HepG2 (cell line): ENCODE measurements at regions not wholly inside any gene's neighbourhood (a gene's known extent, or its start where the extent isn't known, plus 50 kb on each side); places are given as distances from the start of the nearest gene placed in this dataset.

Source experiments
- ATAC-seq: fragments of 200-7000 bp; cut with Tn5 transposase; 3 replicates; pipeline ENCODE4 v1.9.1; 2020; ENCODE audit warnings: mild to moderate bottlenecking, moderate library complexity
- BruUV-seq: library from RNA; stranded (reverse); fragments of 400-500 nt; replicated peaks from 2 replicates; lab custom pipeline; 2021; lab: Mats Ljungman, UMichigan
- CTCF ChIA-PET: fragments of 300-600 bp; formaldehyde crosslinking; extraction: SDS; loops from one replicate; lab custom pipeline; 2021; ENCODE audit warnings: low total read pairs, inconsistent platforms, low intra/inter-chr PET ratio; lab: Yijun Ruan, JAX
- POLR2A ChIA-PET: fragments of 350-600 bp; sonication (Branson Sonifier 250); formaldehyde crosslinking; loops from one replicate; lab custom pipeline; 2020; ENCODE audit warnings: antibody characterized with exemption, inconsistent platforms; lab: Yijun Ruan, JAX
- DNase-seq: peaks from one replicate; pipeline ENCODE4 v3.0.0-alpha.2; 2015; ENCODE audit warnings: low spot score
- FAIRE-seq: peaks from 3 replicates; lab custom pipeline; 2011; peaks lifted over from hg19 to GRCh38; lab: Jason Lieb, UNC
- H2AFZ ChIP-seq: one replicate; pipeline ENCODE4 v1.6.1; 2011; ENCODE audit warnings: low read length, inconsistent platforms
- H3K27ac ChIP-seq: fragments of 300-600 bp; 3 replicates; pipeline ENCODE4 v1.8.0; 2011; ENCODE audit warnings: mixed run types, mild to moderate bottlenecking, mixed read lengths, low read length, inconsistent platforms; ENCODE audit not compliant: insufficient read depth; ENCODE audit errors: extremely low read length
- H3K27me3 ChIP-seq, 2 experiments: fragments of 200-600 bp in 1 of 2; 2 replicates in 1 of 2; 3 replicates in 1 of 2; pipeline versions ENCODE4 v1.6.0 to v1.8.0; 2011; ENCODE audit warnings: low read length in 2 of 2, mild to moderate bottlenecking in 2 of 2, moderate library complexity in 2 of 2, inconsistent platforms in 1 of 2; ENCODE audit not compliant: insufficient read depth in 2 of 2, control insufficient read depth in 1 of 2
- H3K36me3 ChIP-seq, 2 experiments: fragments of 200-600 bp in 1 of 2; replicated peaks in 1 of 2; 2 replicates in 1 of 2; 3 replicates in 1 of 2; pipeline versions ENCODE4 v1.5.1 to v1.8.0; 2011; ENCODE audit warnings: low read length in 2 of 2, inconsistent platforms in 1 of 2; ENCODE audit not compliant: insufficient read depth in 2 of 2, control insufficient read depth in 1 of 2
- H3K4me1 ChIP-seq: 2 replicates; pipeline ENCODE4 v1.5.1; 2012; ENCODE audit warnings: low read length, inconsistent platforms; ENCODE audit not compliant: insufficient read depth
- H3K4me2 ChIP-seq: 2 replicates; pipeline ENCODE4 v1.6.0; 2011; ENCODE audit warnings: low read depth, low read length, inconsistent platforms
- H3K4me3 ChIP-seq, 3 experiments: fragments of 200-600 bp in 1 of 3; sonication (generic), shearing (Covaris generic) in 1 of 3; replicated peaks in 1 of 3; 2 replicates each; pipeline ENCODE4 v1.5.1; 2011 to 2016; ENCODE audit warnings: low read length in 3 of 3, inconsistent platforms in 2 of 3, low read depth in 2 of 3, mild to moderate bottlenecking in 2 of 3, control low read depth in 1 of 3, mixed read lengths in 1 of 3; ENCODE audit not compliant: insufficient read depth in 1 of 3
- H3K79me2 ChIP-seq: one replicate; pipeline ENCODE4 v1.6.1; 2011; ENCODE audit warnings: low read length, inconsistent platforms; ENCODE audit not compliant: insufficient read depth
- H3K9ac ChIP-seq: 2 replicates; pipeline ENCODE4 v1.6.0; 2011; ENCODE audit warnings: mild to moderate bottlenecking, low read depth, low read length, inconsistent platforms; ENCODE audit not compliant: insufficient read depth
- H3K9me3 ChIP-seq: 2 replicates; pipeline ENCODE4 v1.5.1; 2012; ENCODE audit warnings: mild to moderate bottlenecking, low read length
- H4K20me1 ChIP-seq: 2 replicates; pipeline ENCODE4 v1.6.0; 2011; ENCODE audit warnings: inconsistent platforms, mild to moderate bottlenecking, low read length, moderate library complexity; ENCODE audit not compliant: insufficient read depth
- ARHGAP35 ChIP-seq: sonication (generic); formaldehyde crosslinking; IDR thresholded peaks from 2 replicates; pipeline ENCODE4 v1.9.0; 2022; ENCODE audit warnings: mild to moderate bottlenecking, inconsistent platforms, moderate library complexity, missing genetic modification reagents, borderline replicate concordance
- E2F2 ChIP-seq: sonication (generic); formaldehyde crosslinking; IDR thresholded peaks from 2 replicates; pipeline ENCODE4 v1.4.0; 2020; ENCODE audit warnings: missing genetic modification reagents, borderline replicate concordance
- GPBP1L1 ChIP-seq: sonication (generic); formaldehyde crosslinking; IDR thresholded peaks from 2 replicates; pipeline ENCODE4 v1.5.0; 2020; ENCODE audit warnings: mild to moderate bottlenecking, missing genetic modification reagents
- KAT8 ChIP-seq: IDR thresholded peaks from 2 replicates; pipeline ENCODE4 v1.6.1; 2016; ENCODE audit warnings: missing genetic modification reagents, missing compliant biosample characterization
- KLF16 ChIP-seq, 2 experiments: sonication (generic) in 1 of 2; formaldehyde crosslinking in 1 of 2; IDR thresholded peaks; 2 replicates each; pipeline versions ENCODE4 v1.6.1 to v1.8.0; 2016 to 2023; ENCODE audit warnings: missing genetic modification reagents in 2 of 2, missing compliant biosample characterization in 1 of 2
- SP4 ChIP-seq: sonication (generic); formaldehyde crosslinking; IDR thresholded peaks from 2 replicates; pipeline ENCODE4 v1.8.1; 2023; ENCODE audit warnings: mild to moderate bottlenecking, missing genetic modification reagents
- U2AF2 ChIP-seq: fragments of 200-400 bp; formaldehyde crosslinking; IDR thresholded peaks from 2 replicates; pipeline ENCODE4 v1.6.1; 2017; ENCODE audit warnings: low read depth, mild to moderate bottlenecking, low read length
- ZBTB4 ChIP-seq: sonication (generic); formaldehyde crosslinking; IDR thresholded peaks from 2 replicates; pipeline ENCODE4 v1.4.0; 2020; ENCODE audit warnings: missing genetic modification reagents, mild to moderate bottlenecking, borderline replicate concordance
- ZNF232 ChIP-seq: sonication (generic); formaldehyde crosslinking; IDR thresholded peaks from 2 replicates; pipeline ENCODE4 v1.4.0; 2020; ENCODE audit warnings: missing genetic modification reagents, borderline replicate concordance
- ZNF713 ChIP-seq: sonication (generic); formaldehyde crosslinking; IDR thresholded peaks from 2 replicates; pipeline ENCODE4 v1.4.0; 2020; ENCODE audit warnings: mild to moderate bottlenecking, missing genetic modification reagents
- WGBS: methylation state at CpG from one replicate; pipeline ENCODE4 v1.1.6; 2017; ENCODE audit warnings: low lambda C conversion rate; 5-methylcytosine and 5-hydroxymethylcytosine counted together
- in situ Hi-C: cut with HindIII; loops from 2 replicates; pipeline ENCODE4 v1.10.0; 2017; ENCODE audit warnings: low pct_unique_long_range_greater_than_20kb; ENCODE audit not compliant: extremely low pct_ligation_motif_present
- intact Hi-C: fragments of 100-400 bp; cut with micrococcal nuclease; formaldehyde crosslinking; loops from one replicate; pipeline ENCODE4 v1.10.0; 2022; ENCODE audit not compliant: unreplicated experiment
- TF ChIP-seq, protein P1 (sequence below), 2 experiments: IDR thresholded peaks; 2 replicates each; pipeline ENCODE4 v1.6.1; 2011 to 2012; ENCODE audit warnings: low read length in 2 of 2, borderline replicate concordance in 1 of 2, low read depth in 1 of 2, mild to moderate bottlenecking in 1 of 2, moderate library complexity in 1 of 2
- TF ChIP-seq, protein P2 (sequence below): sonication (generic); formaldehyde crosslinking; IDR thresholded peaks from 2 replicates; pipeline ENCODE4 v1.4.0; 2020; ENCODE audit warnings: mild to moderate bottlenecking, missing genetic modification reagents

DNA sequence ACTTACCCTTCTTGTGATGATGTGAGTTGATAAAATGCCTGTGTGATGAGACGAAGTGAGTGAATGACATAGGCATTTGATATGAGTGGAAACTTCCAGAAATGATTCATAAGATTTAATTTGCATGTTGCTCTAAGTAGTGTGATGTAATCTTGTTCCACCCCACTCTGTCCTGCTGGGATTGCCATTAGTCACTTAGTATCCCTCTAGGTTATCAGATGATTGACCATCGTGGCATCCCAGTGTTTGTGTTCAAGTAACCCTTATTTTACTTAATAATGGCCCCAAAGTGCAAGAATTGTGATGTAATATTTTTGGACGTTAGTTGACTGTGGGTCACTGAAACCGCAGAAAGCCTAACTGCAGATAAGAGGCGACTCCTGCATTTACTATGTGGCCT, 214.4 kb upstream of the DIO2 start:
- no peaks in the 10 kb centered on the region for H3K4me1 ChIP-seq
- H3K79me2 ChIP-seq, result no peaks in the 10 kb centered on the region
- H3K27me3 ChIP-seq, result no peaks in the 10 kb centered on the region
- H3K9ac ChIP-seq, result no peak overlapping the region
- ATAC-seq, result no peak
- ChIA-PET CTCF (no interaction called here), POLR2A (no interaction called here)
- H3K4me2 ChIP-seq, result no peak overlapping the region
- no TSS peak for BruUV-seq
- TF ChIP-seq ZNF232, result no peak
- TF ChIP-seq ZNF713 (CRISPR knock-in tag), result no peak
- TF ChIP-seq E2F2, result no peak
- no peak for TF ChIP-seq ZBTB4 (CRISPR knock-in tag)
- no peak for TF ChIP-seq GPBP1L1 (CRISPR knock-in tag)
- TF ChIP-seq U2AF2, result no peak
- TF ChIP-seq, protein P1, sequence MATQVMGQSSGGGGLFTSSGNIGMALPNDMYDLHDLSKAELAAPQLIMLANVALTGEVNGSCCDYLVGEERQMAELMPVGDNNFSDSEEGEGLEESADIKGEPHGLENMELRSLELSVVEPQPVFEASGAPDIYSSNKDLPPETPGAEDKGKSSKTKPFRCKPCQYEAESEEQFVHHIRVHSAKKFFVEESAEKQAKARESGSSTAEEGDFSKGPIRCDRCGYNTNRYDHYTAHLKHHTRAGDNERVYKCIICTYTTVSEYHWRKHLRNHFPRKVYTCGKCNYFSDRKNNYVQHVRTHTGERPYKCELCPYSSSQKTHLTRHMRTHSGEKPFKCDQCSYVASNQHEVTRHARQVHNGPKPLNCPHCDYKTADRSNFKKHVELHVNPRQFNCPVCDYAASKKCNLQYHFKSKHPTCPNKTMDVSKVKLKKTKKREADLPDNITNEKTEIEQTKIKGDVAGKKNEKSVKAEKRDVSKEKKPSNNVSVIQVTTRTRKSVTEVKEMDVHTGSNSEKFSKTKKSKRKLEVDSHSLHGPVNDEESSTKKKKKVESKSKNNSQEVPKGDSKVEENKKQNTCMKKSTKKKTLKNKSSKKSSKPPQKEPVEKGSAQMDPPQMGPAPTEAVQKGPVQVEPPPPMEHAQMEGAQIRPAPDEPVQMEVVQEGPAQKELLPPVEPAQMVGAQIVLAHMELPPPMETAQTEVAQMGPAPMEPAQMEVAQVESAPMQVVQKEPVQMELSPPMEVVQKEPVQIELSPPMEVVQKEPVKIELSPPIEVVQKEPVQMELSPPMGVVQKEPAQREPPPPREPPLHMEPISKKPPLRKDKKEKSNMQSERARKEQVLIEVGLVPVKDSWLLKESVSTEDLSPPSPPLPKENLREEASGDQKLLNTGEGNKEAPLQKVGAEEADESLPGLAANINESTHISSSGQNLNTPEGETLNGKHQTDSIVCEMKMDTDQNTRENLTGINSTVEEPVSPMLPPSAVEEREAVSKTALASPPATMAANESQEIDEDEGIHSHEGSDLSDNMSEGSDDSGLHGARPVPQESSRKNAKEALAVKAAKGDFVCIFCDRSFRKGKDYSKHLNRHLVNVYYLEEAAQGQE (IDR thresholded peaks at IDR 0.05; ENCODE audit: borderline replicate concordance in 1 of 2, low read depth in 1 of 2, low read length in 2 of 2), result no peak
- no peak for TF ChIP-seq KLF16 (CRISPR knock-in tag; IDR thresholded peaks at IDR 0.05)
- no peak for TF ChIP-seq SP4 (CRISPR knock-in tag)
- TF ChIP-seq KAT8, result no peak
- no peak for TF ChIP-seq ARHGAP35 (CRISPR knock-in tag)
- TF ChIP-seq, protein P2, sequence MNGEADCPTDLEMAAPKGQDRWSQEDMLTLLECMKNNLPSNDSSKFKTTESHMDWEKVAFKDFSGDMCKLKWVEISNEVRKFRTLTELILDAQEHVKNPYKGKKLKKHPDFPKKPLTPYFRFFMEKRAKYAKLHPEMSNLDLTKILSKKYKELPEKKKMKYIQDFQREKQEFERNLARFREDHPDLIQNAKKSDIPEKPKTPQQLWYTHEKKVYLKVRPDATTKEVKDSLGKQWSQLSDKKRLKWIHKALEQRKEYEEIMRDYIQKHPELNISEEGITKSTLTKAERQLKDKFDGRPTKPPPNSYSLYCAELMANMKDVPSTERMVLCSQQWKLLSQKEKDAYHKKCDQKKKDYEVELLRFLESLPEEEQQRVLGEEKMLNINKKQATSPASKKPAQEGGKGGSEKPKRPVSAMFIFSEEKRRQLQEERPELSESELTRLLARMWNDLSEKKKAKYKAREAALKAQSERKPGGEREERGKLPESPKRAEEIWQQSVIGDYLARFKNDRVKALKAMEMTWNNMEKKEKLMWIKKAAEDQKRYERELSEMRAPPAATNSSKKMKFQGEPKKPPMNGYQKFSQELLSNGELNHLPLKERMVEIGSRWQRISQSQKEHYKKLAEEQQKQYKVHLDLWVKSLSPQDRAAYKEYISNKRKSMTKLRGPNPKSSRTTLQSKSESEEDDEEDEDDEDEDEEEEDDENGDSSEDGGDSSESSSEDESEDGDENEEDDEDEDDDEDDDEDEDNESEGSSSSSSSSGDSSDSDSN (CRISPR knock-in tag), result no peak
- no peak overlapping the region for H3K4me3 ChIP-seq
- 3% methylated on average over 5 of the region's 5 CpGs for WGBS
- in situ Hi-C loops, result no loop called here
- H4K20me1 ChIP-seq, result no peaks in the 10 kb centered on the region
- no peak overlapping the region for H3K27ac ChIP-seq
- no peak for DNase-seq
- intact Hi-C loops, result no loop called here
- no peaks in the 10 kb centered on the region for H3K36me3 ChIP-seq
- H2AFZ ChIP-seq, result no peak overlapping the region
- H3K9me3 ChIP-seq, result no peaks in the 10 kb centered on the region
- no peak for FAIRE-seq
